Stimulated activated naive CD8-positive, alpha-beta T cell treated with anti-CD3 and anti-CD28 coated beads, Interleukin-15, amount 100 ng/mL, for 72 hours (primary cell): ENCODE measurements at regions not wholly inside any gene's neighbourhood (a gene's known extent, or its start where the extent isn't known, plus 50 kb on each side); places are given as distances from the start of the nearest gene placed in this dataset.
A peak's percentile ranks its signal among the peaks of the same experiment; 100 is the strongest.
"Not testable (repeated sequence)": the region's sequence is repeated elsewhere in the genome, so short reads cannot be mapped to it uniquely, and the experiment has no call there.

ENCODE experiments used
- ATAC-seq: fragments of 150-1000 bp; cut with Tn5 transposase; 2 replicates; pipeline ENCODE4 v1.10.0; 2021; ENCODE audit warnings: mild to moderate bottlenecking, moderate library complexity
- DNase-seq, 2 donors: peaks; one replicate each; pipeline ENCODE4 v3.0.0; 2021 to 2022
- H3K27ac Mint-ChIP-seq, 2 donors: one replicate each; pipeline ENCODE4 v1.8.0; 2022; ENCODE audit warnings: mild to moderate bottlenecking in 2 of 2, mixed read lengths in 2 of 2, moderate library complexity in 2 of 2
- H3K27me3 Mint-ChIP-seq: one replicate; pipeline ENCODE4 v1.8.0; 2022; ENCODE audit warnings: mixed read lengths
- H3K4me1 Mint-ChIP-seq: one replicate; pipeline ENCODE4 v1.8.0; 2022; ENCODE audit warnings: mild to moderate bottlenecking, mixed read lengths
- H3K4me3 Mint-ChIP-seq, 2 donors: one replicate each; pipeline ENCODE4 v1.8.0; 2022; ENCODE audit warnings: mild to moderate bottlenecking in 2 of 2, mixed read lengths in 2 of 2, moderate library complexity in 1 of 2
- H3K9me3 Mint-ChIP-seq, 2 donors: one replicate each; pipeline ENCODE4 v1.8.0; 2022; ENCODE audit warnings: mixed read lengths in 2 of 2

- not testable (repeated sequence) for H3K27ac Mint-ChIP-seq, H3K27me3 Mint-ChIP-seq, ATAC-seq, H3K4me3 Mint-ChIP-seq, DNase-seq
- Mint-ChIP-seq H3K4me1 (peaks cover 19% of the 10 kb centered on the region), H3K9me3 (peaks cover 20 to 44% of the 10 kb centered on the region in 2 donors)
Measured at GRCh38 chr7:149579365-149579764, 81.8 kb upstream of the ZNF746 start.

GRCh38 chr7:149574428-149574827 is 76.8 kb upstream of the ZNF746 start:
- H3K27me3 Mint-ChIP-seq, H3K27ac Mint-ChIP-seq, DNase-seq, ATAC-seq, H3K4me1 Mint-ChIP-seq, H3K4me3 Mint-ChIP-seq: not testable (repeated sequence)
- H3K9me3 Mint-ChIP-seq, result peaks cover 42 to 59% of the 10 kb centered on the region in 2 donors

- H3K4me1 Mint-ChIP-seq, result no peaks in the 10 kb centered on the region
- H3K27me3 Mint-ChIP-seq, result no peaks in the 10 kb centered on the region
- peaks cover 45 to 60% of the 10 kb centered on the region in 2 donors for H3K9me3 Mint-ChIP-seq
- ATAC-seq (no peak), DNase-seq (no peak)
- no peak overlapping the region for H3K27ac Mint-ChIP-seq
- no peak overlapping the region for H3K4me3 Mint-ChIP-seq
Measured at GRCh38 chr7:149573519-149573918, 75.9 kb upstream of the ZNF746 start.

- not testable (repeated sequence) for H3K27ac Mint-ChIP-seq, H3K27me3 Mint-ChIP-seq, ATAC-seq, DNase-seq, H3K4me3 Mint-ChIP-seq, H3K4me1 Mint-ChIP-seq
- H3K9me3 Mint-ChIP-seq, result peaks cover 40 to 54% of the 10 kb centered on the region in 2 donors
Measured at GRCh38 chr7:149572920-149573319, 75.3 kb upstream of the ZNF746 start.

- peaks cover 34 to 40% of the 10 kb centered on the region in 2 donors for H3K9me3 Mint-ChIP-seq
Measured at GRCh38 chr7:149570784-149571183, 73.2 kb upstream of the ZNF746 start.

GRCh38 chr7:149569726-149570422 is 72.3 kb upstream of the ZNF746 start:
- ATAC-seq (no peak), DNase-seq (no peak)
- Mint-ChIP-seq H3K27ac (no peak overlapping the region), H3K4me3 (no peak overlapping the region), H3K27me3 (no peaks in the 10 kb centered on the region), H3K4me1 (peaks cover 10% of the 10 kb centered on the region), H3K9me3 (peaks cover 31 to 38% of the 10 kb centered on the region in 2 donors)

More at GRCh38 chr7:149570784-149571183, 73.2 kb upstream of the ZNF746 start:
- peaks cover 2% of the 10 kb centered on the region for H3K4me1 Mint-ChIP-seq
- no peak for DNase-seq
- no peak for ATAC-seq
- no peak overlapping the region for H3K27ac Mint-ChIP-seq
- no peaks in the 10 kb centered on the region for H3K27me3 Mint-ChIP-seq
- no peak overlapping the region for H3K4me3 Mint-ChIP-seq

- no peaks in the 10 kb centered on the region for H3K27me3 Mint-ChIP-seq
- H3K27ac Mint-ChIP-seq, result no peak overlapping the region
- ATAC-seq (no peak), DNase-seq (no peak)
- no peak overlapping the region for H3K4me3 Mint-ChIP-seq
- peaks cover 31 to 40% of the 10 kb centered on the region in 2 donors for H3K9me3 Mint-ChIP-seq
- H3K4me1 Mint-ChIP-seq, result peaks cover 11% of the 10 kb centered on the region
Measured at GRCh38 chr7:149569025-149569725, 71.6 kb upstream of the ZNF746 start.

GRCh38 chr7:149568218-149568617 is 70.6 kb upstream of the ZNF746 start:
- no peak overlapping the region for H3K27ac Mint-ChIP-seq
- no peak overlapping the region for H3K4me3 Mint-ChIP-seq
- DNase-seq (no peak), ATAC-seq (no peak)
- H3K4me1 Mint-ChIP-seq, result peaks cover 11% of the 10 kb centered on the region
- peaks cover 26 to 40% of the 10 kb centered on the region in 2 donors for H3K9me3 Mint-ChIP-seq
- H3K27me3 Mint-ChIP-seq, result no peaks in the 10 kb centered on the region

- Mint-ChIP-seq H3K4me3 (no peak overlapping the region), H3K27ac (peak overlapping the region in 1 of 2 donors; percentile 49), H3K27me3 (no peaks in the 10 kb centered on the region), H3K4me1 (peaks cover 11% of the 10 kb centered on the region), H3K9me3 (peaks cover 14 to 35% of the 10 kb centered on the region in 2 donors)
- ATAC-seq, result no peak
- DNase-seq, result no peak
Measured at GRCh38 chr7:149566103-149566502, 68.5 kb upstream of the ZNF746 start.

GRCh38 chr7:149565096-149565382 is 67.4 kb upstream of the ZNF746 start:
- ATAC-seq (no peak), DNase-seq (no peak)
- Mint-ChIP-seq H3K4me3 (no peak overlapping the region), H3K4me1 (peaks cover 15% of the 10 kb centered on the region), H3K27me3 (no peaks in the 10 kb centered on the region), H3K27ac (no peak overlapping the region), H3K9me3 (peaks cover 10 to 25% of the 10 kb centered on the region in 2 donors)

- no peak overlapping the region for H3K27ac Mint-ChIP-seq
- H3K4me3 Mint-ChIP-seq, result no peak overlapping the region
- no peaks in the 10 kb centered on the region for H3K27me3 Mint-ChIP-seq
- peaks cover 5 to 20% of the 10 kb centered on the region in 2 donors for H3K9me3 Mint-ChIP-seq
- peaks cover 18% of the 10 kb centered on the region for H3K4me1 Mint-ChIP-seq
- ATAC-seq (no peak), DNase-seq (no peak)
Measured at GRCh38 chr7:149564340-149565095, 66.9 kb upstream of the ZNF746 start.

GRCh38 chr7:149562602-149563001 is 65.0 kb upstream of the ZNF746 start:
- Mint-ChIP-seq H3K27ac (no peak overlapping the region), H3K4me1 (peaks cover 18% of the 10 kb centered on the region), H3K4me3 (no peak overlapping the region), H3K9me3 (peaks cover 0 to 16% of the 10 kb centered on the region in 2 donors), H3K27me3 (no peaks in the 10 kb centered on the region)
- ATAC-seq (no peak), DNase-seq (no peak)

- peaks cover 0 to 8% of the 10 kb centered on the region in 2 donors for H3K9me3 Mint-ChIP-seq
- H3K4me1 Mint-ChIP-seq, result peaks cover 18% of the 10 kb centered on the region
- DNase-seq (no peak), ATAC-seq (no peak)
- H3K4me3 Mint-ChIP-seq, result no peak overlapping the region
- H3K27ac Mint-ChIP-seq, result no peak overlapping the region
- no peaks in the 10 kb centered on the region for H3K27me3 Mint-ChIP-seq
Measured at GRCh38 chr7:149561072-149561471, 63.5 kb upstream of the ZNF746 start.

- no peak for ATAC-seq
- H3K27ac Mint-ChIP-seq, result peak overlapping the region; percentile 68 to 89
- H3K9me3 Mint-ChIP-seq, result peaks cover 0 to under 1% of the 10 kb centered on the region in 2 donors
- no peak for DNase-seq
- H3K4me3 Mint-ChIP-seq, result no peak overlapping the region
- H3K27me3 Mint-ChIP-seq, result no peaks in the 10 kb centered on the region
- H3K4me1 Mint-ChIP-seq, result peaks cover 7% of the 10 kb centered on the region
Measured at GRCh38 chr7:149559711-149560110, 62.1 kb upstream of the ZNF746 start.

- no peaks in the 10 kb centered on the region for H3K9me3 Mint-ChIP-seq
- peaks cover 7% of the 10 kb centered on the region for H3K4me1 Mint-ChIP-seq
- ATAC-seq, result no peak
- H3K27ac Mint-ChIP-seq, result peak overlapping the region in 1 of 2 donors; percentile 14
- no peak for DNase-seq
- no peak overlapping the region for H3K4me3 Mint-ChIP-seq
- H3K27me3 Mint-ChIP-seq, result no peaks in the 10 kb centered on the region
Measured at GRCh38 chr7:149558149-149558861, 60.7 kb upstream of the ZNF746 start.
